Neuronal stem cell (in vitro differentiated cells): ENCODE measurements at regions not wholly inside any gene's neighbourhood (a gene's known extent, or its start where the extent isn't known, plus 50 kb on each side); places are given as distances from the start of the nearest gene placed in this dataset.

ENCODE experiments used
- DNase-seq: peaks from one replicate; pipeline ENCODE4 v3.0.0-alpha.2; 2013; ENCODE audit warnings: low spot score
- H2AFZ ChIP-seq: one replicate; pipeline ENCODE4 v1.6.1; 2013; ENCODE audit warnings: mild to moderate bottlenecking, low read length, inconsistent platforms
- H2AK5ac ChIP-seq: 2 replicates; pipeline ENCODE4 v1.6.1; 2013; ENCODE audit warnings: low read depth, mild to moderate bottlenecking, inconsistent platforms, low read length, moderate library complexity, mixed read lengths
- H2BK120ac ChIP-seq: 2 replicates; pipeline ENCODE4 v1.6.1; 2013; ENCODE audit warnings: low read depth, mild to moderate bottlenecking, inconsistent platforms, low read length, moderate library complexity, mixed read lengths
- H2BK12ac ChIP-seq: one replicate; pipeline ENCODE4 v1.6.1; 2013; ENCODE audit warnings: low read length, inconsistent platforms
- H2BK15ac ChIP-seq: 2 replicates; pipeline ENCODE4 v1.6.1; 2013; ENCODE audit warnings: mild to moderate bottlenecking, low read length, inconsistent platforms, mixed read lengths
- H2BK5ac ChIP-seq: one replicate; pipeline ENCODE4 v1.6.1; 2013; ENCODE audit warnings: inconsistent platforms, mild to moderate bottlenecking, low read length, moderate library complexity
- H3K14ac ChIP-seq: one replicate; pipeline ENCODE4 v1.6.1; 2013; ENCODE audit warnings: low read length, inconsistent platforms
- H3K18ac ChIP-seq: 2 replicates; pipeline ENCODE4 v1.6.1; 2013; ENCODE audit warnings: low read length, inconsistent platforms
- H3K23ac ChIP-seq: 2 replicates; pipeline ENCODE4 v1.6.1; 2013; ENCODE audit warnings: low read depth, mild to moderate bottlenecking, mixed read lengths, low read length, inconsistent platforms; ENCODE audit not compliant: poor library complexity
- H3K27ac ChIP-seq: replicated peaks from 3 replicates; pipeline ENCODE4 v1.5.1; 2013; ENCODE audit warnings: low read length, inconsistent platforms
- H3K27me3 ChIP-seq, 3 experiments: 2 replicates each; pipeline ENCODE4 v1.6.1; 2013; ENCODE audit warnings: low read length in 3 of 3, mild to moderate bottlenecking in 2 of 3, inconsistent platforms in 1 of 3, low read depth in 1 of 3, mixed read lengths in 1 of 3, moderate library complexity in 1 of 3; ENCODE audit not compliant: control insufficient read depth in 3 of 3, insufficient read depth in 3 of 3
- H3K36me3 ChIP-seq, 2 donors: replicated peaks in 1 of 2; 2 replicates each; pipeline ENCODE4 v1.6.1; 2013; ENCODE audit warnings: low read length in 2 of 2; ENCODE audit not compliant: control insufficient read depth in 2 of 2, insufficient read depth in 2 of 2
- H3K4ac ChIP-seq: 2 replicates; pipeline ENCODE4 v1.6.1; 2013; ENCODE audit warnings: inconsistent platforms, mild to moderate bottlenecking, low read length, moderate library complexity
- H3K4me1 ChIP-seq, 2 donors: 1 replicate in 1 of 2; 2 replicates in 1 of 2; pipeline ENCODE4 v1.6.1; 2013; ENCODE audit warnings: low read length in 2 of 2, low read depth in 1 of 2; ENCODE audit not compliant: control insufficient read depth in 2 of 2, insufficient read depth in 1 of 2
- H3K4me2 ChIP-seq: one replicate; pipeline ENCODE4 v1.6.1; 2013; ENCODE audit warnings: mild to moderate bottlenecking, low read length, inconsistent platforms; ENCODE audit not compliant: insufficient read depth, poor library complexity, severe bottlenecking
- H3K4me3 ChIP-seq, 2 donors: 2 replicates each; pipeline ENCODE4 v1.5.1; 2013; ENCODE audit warnings: low read length in 2 of 2, mild to moderate bottlenecking in 2 of 2, inconsistent platforms in 1 of 2, moderate library complexity in 1 of 2
- H3K79me1 ChIP-seq: one replicate; pipeline ENCODE4 v1.6.1; 2013; ENCODE audit warnings: low read depth, mild to moderate bottlenecking, inconsistent platforms, low read length, moderate library complexity
- H3K9ac ChIP-seq: one replicate; pipeline ENCODE4 v1.6.1; 2013; ENCODE audit warnings: mild to moderate bottlenecking, low read depth, low read length, inconsistent platforms; ENCODE audit not compliant: poor library complexity
- H3K9me3 ChIP-seq, 2 donors: replicated peaks in 1 of 2; 2 replicates each; pipeline versions ENCODE3 to v1.6.1; 2013; ENCODE audit warnings: low read length in 2 of 2, mild to moderate bottlenecking in 2 of 2, inconsistent platforms in 1 of 2, low read depth in 1 of 2, mixed read lengths in 1 of 2, moderate library complexity in 1 of 2; ENCODE audit not compliant: control insufficient read depth in 2 of 2, insufficient read depth in 1 of 2
- H4K8ac ChIP-seq: one replicate; pipeline ENCODE4 v1.6.1; 2013; ENCODE audit warnings: low read depth, mild to moderate bottlenecking, inconsistent platforms, low read length, moderate library complexity
- H4K91ac ChIP-seq: one replicate; pipeline ENCODE4 v1.6.1; 2013; ENCODE audit warnings: low read length, low read depth, mild to moderate bottlenecking, inconsistent platforms; ENCODE audit not compliant: poor library complexity
- WGBS, 2 donors: extraction: QIAGEN DNeasy Blood & Tissue Kit; methylation state at CpG; one replicate each; pipeline ENCODE4 v1.1.7; 2013; ENCODE audit warnings: missing lambda C conversion rate in 2 of 2, mixed read lengths in 1 of 2; ENCODE audit not compliant: insufficient read length in 2 of 2, insufficient replicate concordance in 1 of 2; ENCODE audit errors: extremely low coverage in 2 of 2; 5-methylcytosine and 5-hydroxymethylcytosine counted together

GRCh38 chr2:60219536-60219935 is 333.9 kb downstream of the BCL11A start:
- no peaks in the 10 kb centered on the region for H3K79me1 ChIP-seq
- no peak overlapping the region for H2AFZ ChIP-seq
- H2BK12ac ChIP-seq = no peak overlapping the region
- H2BK120ac ChIP-seq = no peak overlapping the region
- H3K23ac ChIP-seq = no peak overlapping the region
- H4K8ac ChIP-seq = no peak overlapping the region
- WGBS, 2 donors = no CpG with 5 or more reads among the region's 6 CpGs
- no peak overlapping the region for H2AK5ac ChIP-seq
- H3K4me2 ChIP-seq = no peak overlapping the region
- H3K9ac ChIP-seq = no peak overlapping the region
- peaks cover 0 to 6% of the 10 kb centered on the region in 2 donors for H3K4me1 ChIP-seq
- no peak overlapping the region for H3K27ac ChIP-seq
- no peak overlapping the region for H3K4ac ChIP-seq
- no peak for DNase-seq
- no peak overlapping the region for H2BK5ac ChIP-seq
- H3K9me3 ChIP-seq = no peaks in the 10 kb centered on the region
- no peak overlapping the region for H4K91ac ChIP-seq
- no peaks in the 10 kb centered on the region for H3K36me3 ChIP-seq
- no peak overlapping the region for H3K14ac ChIP-seq
- no peak overlapping the region for H3K18ac ChIP-seq
- H3K27me3 ChIP-seq = no peaks in the 10 kb centered on the region
- no peak overlapping the region for H2BK15ac ChIP-seq
- no peak overlapping the region for H3K4me3 ChIP-seq

GRCh38 chr2:60216452-60216995 is 336.9 kb downstream of the BCL11A start:
- no peak overlapping the region for H3K4ac ChIP-seq
- H3K23ac ChIP-seq = no peak overlapping the region
- no peaks in the 10 kb centered on the region for H3K36me3 ChIP-seq
- no peaks in the 10 kb centered on the region for H3K27me3 ChIP-seq
- no peak overlapping the region for H4K8ac ChIP-seq
- peak overlapping the region; percentile 45 for H3K18ac ChIP-seq
- no peaks in the 10 kb centered on the region for H3K9me3 ChIP-seq
- H3K4me2 ChIP-seq = no peak overlapping the region
- no peaks in the 10 kb centered on the region for H3K79me1 ChIP-seq
- H3K4me1 ChIP-seq = peaks cover 0 to 22% of the 10 kb centered on the region in 2 donors
- H2AK5ac ChIP-seq = no peak overlapping the region
- no peak overlapping the region for H2BK12ac ChIP-seq
- H2BK15ac ChIP-seq = no peak overlapping the region
- H2BK120ac ChIP-seq = no peak overlapping the region
- peak overlapping the region; percentile 3 for H3K9ac ChIP-seq
- H4K91ac ChIP-seq = no peak overlapping the region
- no peak overlapping the region for H3K27ac ChIP-seq
- H2BK5ac ChIP-seq = no peak overlapping the region
- no CpG with 5 or more reads among the region's 4 CpGs for WGBS, 2 donors
- DNase-seq = no peak
- no peak overlapping the region for H2AFZ ChIP-seq
- H3K14ac ChIP-seq = no peak overlapping the region
- no peak overlapping the region for H3K4me3 ChIP-seq

- Histone ChIP-seq H3K9me3 (no peaks in the 10 kb centered on the region), H4K8ac (no peak overlapping the region), H3K4me1 (peaks cover 0 to 22% of the 10 kb centered on the region in 2 donors), H3K27me3 (no peaks in the 10 kb centered on the region), H3K4me3 (no peak overlapping the region), H2BK15ac (no peak overlapping the region), H3K14ac (no peak overlapping the region), H3K18ac (no peak overlapping the region), H3K4ac (no peak overlapping the region), H3K79me1 (no peaks in the 10 kb centered on the region), H2BK120ac (no peak overlapping the region), H3K36me3 (no peaks in the 10 kb centered on the region), H2AK5ac (no peak overlapping the region), H2BK12ac (no peak overlapping the region), H3K23ac (no peak overlapping the region), H2AFZ (no peak overlapping the region), H3K9ac (no peak overlapping the region), H2BK5ac (no peak overlapping the region), H4K91ac (no peak overlapping the region), H3K4me2 (no peak overlapping the region), H3K27ac (peak overlapping the region; percentile 68)
- DNase-seq = peak; percentile 80
- WGBS, 2 donors = no CpG with 5 or more reads among the region's 17 CpGs
Measured at GRCh38 chr2:60215386-60215901, 338.0 kb downstream of the BCL11A start.

- Histone ChIP-seq H3K4me2 (no peak overlapping the region), H4K91ac (no peak overlapping the region), H3K79me1 (no peaks in the 10 kb centered on the region), H3K4me1 (peaks cover 0 to 22% of the 10 kb centered on the region in 2 donors), H3K23ac (no peak overlapping the region), H2AK5ac (no peak overlapping the region), H3K9me3 (no peaks in the 10 kb centered on the region), H3K4ac (no peak overlapping the region), H3K27ac (no peak overlapping the region), H2BK12ac (no peak overlapping the region), H3K9ac (no peak overlapping the region), H3K36me3 (no peaks in the 10 kb centered on the region), H4K8ac (no peak overlapping the region), H2AFZ (no peak overlapping the region), H2BK5ac (no peak overlapping the region), H2BK120ac (no peak overlapping the region), H2BK15ac (no peak overlapping the region), H3K18ac (no peak overlapping the region), H3K4me3 (no peak overlapping the region), H3K14ac (no peak overlapping the region), H3K27me3 (no peaks in the 10 kb centered on the region)
- DNase-seq = no peak
Measured at GRCh38 chr2:60214626-60214875, 338.9 kb downstream of the BCL11A start.
